ENCODE measurements at regions not wholly inside any gene's neighbourhood (a gene's known extent, or its start where the extent isn't known, plus 50 kb on each side); places are given as distances from the start of the nearest gene placed in this dataset.

DNA sequence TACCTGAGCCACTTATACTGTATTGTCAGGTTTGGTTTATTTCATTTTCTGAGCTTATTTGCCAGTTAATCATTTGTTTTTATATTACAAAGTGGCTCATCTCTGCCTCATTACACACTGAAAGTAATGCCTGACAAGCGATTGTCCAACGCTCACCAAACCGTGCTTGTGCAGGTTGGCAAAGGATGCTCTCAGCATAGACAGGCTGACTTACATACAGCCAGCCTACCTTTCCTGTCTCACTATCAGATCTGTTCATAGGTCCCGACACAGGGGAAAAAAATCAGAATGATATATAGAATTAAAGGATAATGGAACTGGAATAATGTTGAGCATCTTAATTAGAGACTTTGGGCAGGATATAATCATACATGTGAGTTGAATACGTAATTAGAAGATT lies 739.7 kb upstream of the RIOK2 start:
- Histone ChIP-seq H3K9me3 (no peaks in the 10 kb centered on the region), H3K36me3 (no peaks in the 10 kb centered on the region), H3K27ac (no peak overlapping the region), H3K27me3 (no peaks in the 10 kb centered on the region), H3K4me3 (no peak overlapping the region), H3K4me1 (no peaks in the 10 kb centered on the region)
- intact Hi-C loops (cut with DNase I; ENCODE audit: low total_unique reads): no loop called here
- DNase-seq (ENCODE audit: low spot score in 2 of 2): no peak
- TF ChIP-seq POLR2A (IDR thresholded peaks at IDR 0.05) (no peak), POLR2AphosphoS5 (IDR thresholded peaks at IDR 0.05) (no peak)
- TF ChIP-seq, protein P1, sequence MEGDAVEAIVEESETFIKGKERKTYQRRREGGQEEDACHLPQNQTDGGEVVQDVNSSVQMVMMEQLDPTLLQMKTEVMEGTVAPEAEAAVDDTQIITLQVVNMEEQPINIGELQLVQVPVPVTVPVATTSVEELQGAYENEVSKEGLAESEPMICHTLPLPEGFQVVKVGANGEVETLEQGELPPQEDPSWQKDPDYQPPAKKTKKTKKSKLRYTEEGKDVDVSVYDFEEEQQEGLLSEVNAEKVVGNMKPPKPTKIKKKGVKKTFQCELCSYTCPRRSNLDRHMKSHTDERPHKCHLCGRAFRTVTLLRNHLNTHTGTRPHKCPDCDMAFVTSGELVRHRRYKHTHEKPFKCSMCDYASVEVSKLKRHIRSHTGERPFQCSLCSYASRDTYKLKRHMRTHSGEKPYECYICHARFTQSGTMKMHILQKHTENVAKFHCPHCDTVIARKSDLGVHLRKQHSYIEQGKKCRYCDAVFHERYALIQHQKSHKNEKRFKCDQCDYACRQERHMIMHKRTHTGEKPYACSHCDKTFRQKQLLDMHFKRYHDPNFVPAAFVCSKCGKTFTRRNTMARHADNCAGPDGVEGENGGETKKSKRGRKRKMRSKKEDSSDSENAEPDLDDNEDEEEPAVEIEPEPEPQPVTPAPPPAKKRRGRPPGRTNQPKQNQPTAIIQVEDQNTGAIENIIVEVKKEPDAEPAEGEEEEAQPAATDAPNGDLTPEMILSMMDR (IDR thresholded peaks at IDR 0.05): no peak

DNA sequence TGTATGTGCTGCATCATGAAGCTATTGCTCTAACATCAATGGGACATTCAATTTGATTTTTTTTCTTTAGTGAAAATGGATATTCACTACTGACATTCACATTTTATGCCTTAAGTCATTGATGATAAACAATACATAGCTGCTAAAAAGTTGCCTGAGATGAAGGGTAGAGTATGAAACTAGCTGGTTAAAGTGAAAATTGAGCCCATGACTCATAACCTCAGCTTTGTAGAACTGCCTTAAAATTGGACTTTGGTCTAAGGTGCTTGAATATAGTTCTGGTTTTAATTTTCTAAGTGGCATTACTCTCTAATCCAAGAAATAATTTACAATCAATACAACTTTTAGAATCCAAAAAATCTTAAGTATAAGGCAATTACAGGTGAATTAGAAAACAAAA lies 740.4 kb upstream of the RIOK2 start:
- DNase-seq (ENCODE audit: low spot score in 2 of 2): no peak
- no peaks in the 10 kb centered on the region for H3K36me3 ChIP-seq
- no peak for TF ChIP-seq POLR2A (IDR thresholded peaks at IDR 0.05)
- no peak for TF ChIP-seq POLR2AphosphoS5 (IDR thresholded peaks at IDR 0.05)
- TF ChIP-seq, protein P1 (IDR thresholded peaks at IDR 0.05): no peak
- H3K27ac ChIP-seq: no peak overlapping the region
- no peak overlapping the region for H3K4me3 ChIP-seq
- H3K9me3 ChIP-seq: no peaks in the 10 kb centered on the region
- intact Hi-C loops (cut with DNase I; ENCODE audit: low total_unique reads): no loop called here
- no peaks in the 10 kb centered on the region for H3K4me1 ChIP-seq
- H3K27me3 ChIP-seq: no peaks in the 10 kb centered on the region

DNA sequence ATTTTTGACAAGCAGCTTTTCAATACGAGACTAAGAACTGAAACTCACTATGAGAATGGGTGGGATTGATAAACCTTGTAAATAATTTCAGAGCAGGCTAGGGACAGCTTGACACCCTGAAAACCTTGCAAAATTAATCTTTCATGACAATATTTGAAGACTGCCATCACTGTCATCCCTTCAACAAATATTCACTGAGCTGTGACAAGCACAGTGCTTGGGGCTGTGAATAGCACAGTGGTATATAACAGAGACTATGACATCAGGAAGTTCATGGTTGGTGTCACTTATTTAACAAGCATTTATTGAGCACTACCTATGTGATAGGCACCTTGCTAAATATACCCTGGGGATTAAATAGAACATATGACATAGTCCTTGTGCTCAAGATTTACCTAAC lies 741.0 kb upstream of the RIOK2 start:
- TF ChIP-seq, protein P1 (IDR thresholded peaks at IDR 0.05): no peak
- TF ChIP-seq POLR2AphosphoS5 (IDR thresholded peaks at IDR 0.05): no peak
- TF ChIP-seq POLR2A (IDR thresholded peaks at IDR 0.05): no peak
- Histone ChIP-seq H3K36me3 (no peaks in the 10 kb centered on the region), H3K4me3 (no peak overlapping the region), H3K27ac (no peak overlapping the region), H3K27me3 (no peaks in the 10 kb centered on the region), H3K9me3 (no peaks in the 10 kb centered on the region), H3K4me1 (no peaks in the 10 kb centered on the region)
- intact Hi-C loops (cut with DNase I; ENCODE audit: low total_unique reads): no loop called here
- DNase-seq (ENCODE audit: low spot score in 2 of 2): no peak

DNA sequence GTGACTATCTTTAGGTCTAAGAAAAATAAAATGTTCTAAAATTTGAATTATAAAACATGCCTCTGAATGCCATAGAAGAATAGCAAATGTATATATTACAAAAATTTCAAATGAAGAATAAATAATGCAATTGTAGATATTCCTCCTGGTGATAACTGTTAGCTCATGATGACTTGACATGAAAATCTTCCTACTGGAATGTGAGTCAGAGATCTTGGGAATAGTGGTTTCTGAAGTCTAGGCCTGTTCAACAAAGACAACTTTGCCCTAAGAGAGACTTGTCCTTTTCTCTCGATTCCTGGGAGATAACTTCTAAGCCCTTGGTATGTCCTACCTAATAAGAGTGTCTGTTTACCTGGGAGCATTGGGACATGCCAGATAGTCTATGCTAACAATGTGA lies 746.3 kb upstream of the RIOK2 start:
- H3K27ac ChIP-seq: no peak overlapping the region
- no peaks in the 10 kb centered on the region for H3K4me1 ChIP-seq
- TF ChIP-seq, protein P1 (IDR thresholded peaks at IDR 0.05): no peak
- no peak for TF ChIP-seq POLR2AphosphoS5 (IDR thresholded peaks at IDR 0.05)
- no peak for TF ChIP-seq POLR2A (IDR thresholded peaks at IDR 0.05)
- DNase-seq (ENCODE audit: low spot score in 2 of 2): no peak
- no peaks in the 10 kb centered on the region for H3K27me3 ChIP-seq
- intact Hi-C loops (cut with DNase I; ENCODE audit: low total_unique reads): no loop called here
- no peaks in the 10 kb centered on the region for H3K9me3 ChIP-seq
- H3K4me3 ChIP-seq: no peak overlapping the region
- H3K36me3 ChIP-seq: no peaks in the 10 kb centered on the region

DNA sequence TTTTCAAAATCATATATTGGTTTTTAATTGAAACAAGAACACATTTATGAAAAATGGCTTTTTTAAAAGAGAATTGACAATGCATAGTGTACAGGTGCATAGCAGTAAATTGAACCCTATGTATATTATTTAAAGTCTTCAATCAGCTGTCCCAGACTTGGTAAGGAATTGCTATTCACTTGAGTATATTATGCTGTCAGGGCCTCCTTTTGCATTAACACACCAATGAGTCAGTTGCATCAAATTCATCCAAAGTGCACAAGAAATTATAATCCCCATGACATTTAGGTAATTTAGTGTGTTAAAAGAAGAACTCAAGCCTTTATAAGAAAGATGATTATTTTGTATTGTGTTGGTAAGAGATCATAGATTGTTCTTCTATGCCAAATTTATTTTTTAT lies 748.8 kb upstream of the RIOK2 start:
- DNase-seq (ENCODE audit: low spot score in 2 of 2): no peak
- Histone ChIP-seq H3K27ac (no peak overlapping the region), H3K4me1 (no peaks in the 10 kb centered on the region), H3K9me3 (no peaks in the 10 kb centered on the region), H3K27me3 (no peaks in the 10 kb centered on the region), H3K36me3 (no peaks in the 10 kb centered on the region), H3K4me3 (no peak overlapping the region)
- intact Hi-C loops (cut with DNase I; ENCODE audit: low total_unique reads): no loop called here
- TF ChIP-seq POLR2AphosphoS5 (IDR thresholded peaks at IDR 0.05): no peak
- TF ChIP-seq POLR2A (IDR thresholded peaks at IDR 0.05): no peak
- TF ChIP-seq, protein P1 (IDR thresholded peaks at IDR 0.05): no peak
